Stomach (tissue), 8 donors: ENCODE measurements at regions not wholly inside any gene's neighbourhood (a gene's known extent, or its start where the extent isn't known, plus 50 kb on each side); places are given as distances from the start of the nearest gene placed in this dataset.

Experiments
- DNase-seq, 2 donors: peaks; one replicate each; pipeline versions ENCODE4 v3.0.0 to v3.0.0-alpha.2; 2013 to 2019
- H3K27ac ChIP-seq, 5 donors: fragments of 200-600 bp in 4 of 5; sonication (generic) in 4 of 5; one replicate each; pipeline ENCODE4 v1.5.1; 2013 to 2019; ENCODE audit warnings: mild to moderate bottlenecking in 1 of 5, moderate library complexity in 1 of 5
- H3K27me3 ChIP-seq, 3 donors: fragments of 200-600 bp; sonication (generic); one replicate each; pipeline ENCODE4 v1.5.1; 2017 to 2019; ENCODE audit warnings: mixed run types in 1 of 3
- H3K36me3 ChIP-seq, 4 donors: fragments of 200-600 bp; sonication (generic); 1 replicate in 3 of 4; 2 replicates in 1 of 4; pipeline ENCODE4 v1.5.1; 2016 to 2019
- H3K4me1 ChIP-seq, 4 donors: fragments of 200-600 bp; sonication (generic); one replicate each; pipeline ENCODE4 v1.5.1; 2016 to 2019
- H3K4me3 ChIP-seq, 4 donors: fragments of 200-600 bp; sonication (generic) in 3 of 4; one replicate each; pipeline ENCODE4 v1.5.1; 2016 to 2019; ENCODE audit warnings: mild to moderate bottlenecking in 1 of 4
- H3K9me3 ChIP-seq, 4 donors: fragments of 200-600 bp; sonication (generic); one replicate each; pipeline ENCODE4 v1.5.1; 2016 to 2019
- CTCF ChIP-seq, 7 experiments: fragments of 450-650 bp in 4 of 7; fragments of 200-600 bp in 3 of 7; sonication (generic) in 3 of 7; IDR thresholded peaks; one replicate each; pipeline ENCODE4 v1.5.1; 2016 to 2019; ENCODE audit warnings: antibody characterized with exemption in 7 of 7, control low read depth in 2 of 7, mild to moderate bottlenecking in 1 of 7
- EP300 ChIP-seq: sonication (generic); formaldehyde crosslinking; IDR thresholded peaks from one replicate; pipeline ENCODE4 v1.6.1; 2017; ENCODE audit warnings: antibody characterized with exemption
- POLR2A ChIP-seq, 4 donors: fragments of 450-650 bp; IDR thresholded peaks; one replicate each; pipeline ENCODE4 v1.6.1; 2016; ENCODE audit warnings: antibody characterized with exemption in 4 of 4, control low read depth in 2 of 4, mild to moderate bottlenecking in 1 of 4, moderate library complexity in 1 of 4
- POLR2AphosphoS5 ChIP-seq, 3 donors: sonication (generic); formaldehyde crosslinking; IDR thresholded peaks; one replicate each; pipeline ENCODE4 v1.6.1; 2016; ENCODE audit warnings: antibody characterized with exemption in 3 of 3
- WGBS, 5 donors: extraction: QIAGEN DNeasy Blood & Tissue Kit in 3 of 5; methylation state at CpG; one replicate each; pipeline versions ENCODE4 v1.1.5 to v1.1.7; 2013 to 2018; 5-methylcytosine and 5-hydroxymethylcytosine counted together
- intact Hi-C: fragments of 100-400 bp; cut with DNase I; formaldehyde crosslinking; loops from one replicate; pipeline ENCODE4 v1.15.1; 2023; ENCODE audit warnings: low total_unique reads
- donor health status: healthy with polysubstance abuse.
- donor health status: Bipolar disorder and iron deficiency.
- donor health status: healthy.

GRCh38 chr6:85388531-85388930 is 61.4 kb upstream of the NT5E start:
- no peak for DNase-seq
- TF ChIP-seq POLR2A (IDR thresholded peaks at IDR 0.05) (no peak), EP300 (no peak), POLR2AphosphoS5 (IDR thresholded peaks at IDR 0.05) (no peak), CTCF (IDR thresholded peaks at IDR 0.05) (no peak)
- H3K9me3 ChIP-seq: no peaks in the 10 kb centered on the region
- peaks cover 0 to 12% (median 0%) of the 10 kb centered on the region in 4 donors for H3K4me1 ChIP-seq
- no peaks in the 10 kb centered on the region for H3K27me3 ChIP-seq
- no peak overlapping the region for H3K27ac ChIP-seq
- H3K36me3 ChIP-seq: no peaks in the 10 kb centered on the region
- no peak overlapping the region for H3K4me3 ChIP-seq
- intact Hi-C loops: no loop called here
- WGBS, 5 donors: 90 to 98% (median 94%) methylated on average over 3 of the region's 3 CpGs

- Histone ChIP-seq H3K27me3 (no peaks in the 10 kb centered on the region), H3K4me1 (peaks cover 0 to 8% (median 0%) of the 10 kb centered on the region in 4 donors), H3K9me3 (no peaks in the 10 kb centered on the region), H3K27ac (no peak overlapping the region), H3K36me3 (no peaks in the 10 kb centered on the region), H3K4me3 (no peak overlapping the region)
- TF ChIP-seq POLR2AphosphoS5 (IDR thresholded peaks at IDR 0.05) (no peak), EP300 (no peak)
- DNase-seq: no peak
- WGBS, 5 donors: 68 to 77% (median 74%) methylated on average over 5 of the region's 5 CpGs
- intact Hi-C loops: no loop called here
These were observed 64.1 kb upstream of the NT5E start for GRCh38 chr6:85385636-85386315.

- Histone ChIP-seq H3K27ac (no peak overlapping the region), H3K36me3 (no peaks in the 10 kb centered on the region), H3K27me3 (no peaks in the 10 kb centered on the region), H3K4me3 (no peak overlapping the region), H3K4me1 (no peaks in the 10 kb centered on the region), H3K9me3 (no peaks in the 10 kb centered on the region)
- TF ChIP-seq EP300: no peak
- intact Hi-C loops: no loop called here
- DNase-seq: no peak
- WGBS, 5 donors: 22 to 35% (median 28%) methylated on average over 6 of the region's 6 CpGs
These were observed 66.8 kb upstream of the NT5E start for GRCh38 chr6:85383042-85383441.

- no peak overlapping the region for H3K4me3 ChIP-seq
- H3K36me3 ChIP-seq: no peaks in the 10 kb centered on the region
- no peaks in the 10 kb centered on the region for H3K27me3 ChIP-seq
- no peak for DNase-seq
- 68 to 83% (median 79%) methylated on average over 5 of the region's 5 CpGs for WGBS, 5 donors
- no peaks in the 10 kb centered on the region for H3K9me3 ChIP-seq
- no peak for TF ChIP-seq EP300
- TF ChIP-seq POLR2A (IDR thresholded peaks at IDR 0.05): no peak
- TF ChIP-seq POLR2AphosphoS5 (IDR thresholded peaks at IDR 0.05): no peak
- TF ChIP-seq CTCF (IDR thresholded peaks at IDR 0.05): no peak
- no peaks in the 10 kb centered on the region for H3K4me1 ChIP-seq
- H3K27ac ChIP-seq: no peak overlapping the region
- intact Hi-C loops: no loop called here
These were observed 67.3 kb upstream of the NT5E start for GRCh38 chr6:85382541-85382940.

- 41 to 91% (median 83%) methylated on average over 2 of the region's 2 CpGs for WGBS, 5 donors
- no peaks in the 10 kb centered on the region for H3K27me3 ChIP-seq
- no peaks in the 10 kb centered on the region for H3K36me3 ChIP-seq
- no peaks in the 10 kb centered on the region for H3K9me3 ChIP-seq
- TF ChIP-seq CTCF (IDR thresholded peaks at IDR 0.05): no peak
- no peak for TF ChIP-seq POLR2A (IDR thresholded peaks at IDR 0.05)
- no peak for TF ChIP-seq POLR2AphosphoS5 (IDR thresholded peaks at IDR 0.05)
- no peak for TF ChIP-seq EP300
- DNase-seq: no peak
- no peaks in the 10 kb centered on the region for H3K4me1 ChIP-seq
- no peak overlapping the region for H3K4me3 ChIP-seq
- intact Hi-C loops: no loop called here
- H3K27ac ChIP-seq: no peak overlapping the region
These were observed 77.0 kb upstream of the NT5E start for GRCh38 chr6:85372915-85373270.
